Mucosa of descending colon (tissue), 3 donors: ENCODE measurements at regions not wholly inside any gene's neighbourhood (a gene's known extent, or its start where the extent isn't known, plus 50 kb on each side); places are given as distances from the start of the nearest gene placed in this dataset.

ENCODE experiments used
- ATAC-seq: fragments of 200-7000 bp; cut with Tn5 transposase; one replicate; pipeline ENCODE4 v1.9.1; 2020; ENCODE audit warnings: mild to moderate bottlenecking, moderate library complexity
- DNase-seq, 3 donors: peaks; one replicate each; pipeline ENCODE4 v3.0.0-alpha.2; 2020
- H3K36me3 ChIP-seq: fragments of 200-600 bp; one replicate; pipeline ENCODE4 v1.8.0; 2021; ENCODE audit warnings: low read depth, mild to moderate bottlenecking
- H3K4me1 ChIP-seq: fragments of 200-600 bp; one replicate; pipeline ENCODE4 v1.8.0; 2021; ENCODE audit warnings: low read depth, mild to moderate bottlenecking
- H3K4me3 ChIP-seq: fragments of 200-600 bp; one replicate; pipeline ENCODE4 v1.8.0; 2021; ENCODE audit warnings: mild to moderate bottlenecking
- H3K9me3 ChIP-seq: fragments of 200-600 bp; one replicate; pipeline ENCODE4 v1.8.0; 2021; ENCODE audit warnings: mild to moderate bottlenecking
- intact Hi-C, 2 donors: fragments of 100-400 bp; cut with DNase I in 1 of 2; cut with micrococcal nuclease in 1 of 2; formaldehyde crosslinking; loops; one replicate each; pipeline versions ENCODE4 v1.11.0 to v1.11.1; 2022; cut with DNase I, micrococcal nuclease
- TF ChIP-seq, protein P1 (sequence below): fragments of 200-600 bp; IDR thresholded peaks from one replicate; pipeline ENCODE4 v1.8.0; 2022; ENCODE audit warnings: antibody characterized with exemption, mild to moderate bottlenecking
- donor health status: DM: no; HTN: no; CAD: no; lungs with moderate emphysema.
- donor health status: DM: no; HTN: no; CAD: no.
- donor health status: DM: no; HTN: yes; CAD: no.

- Histone ChIP-seq H3K4me1 (no peaks in the 10 kb centered on the region), H3K36me3 (no peaks in the 10 kb centered on the region), H3K4me3 (no peak overlapping the region), H3K9me3 (no peaks in the 10 kb centered on the region)
- DNase-seq = no peak
- intact Hi-C loops = no loop called here
- TF ChIP-seq, protein P1, sequence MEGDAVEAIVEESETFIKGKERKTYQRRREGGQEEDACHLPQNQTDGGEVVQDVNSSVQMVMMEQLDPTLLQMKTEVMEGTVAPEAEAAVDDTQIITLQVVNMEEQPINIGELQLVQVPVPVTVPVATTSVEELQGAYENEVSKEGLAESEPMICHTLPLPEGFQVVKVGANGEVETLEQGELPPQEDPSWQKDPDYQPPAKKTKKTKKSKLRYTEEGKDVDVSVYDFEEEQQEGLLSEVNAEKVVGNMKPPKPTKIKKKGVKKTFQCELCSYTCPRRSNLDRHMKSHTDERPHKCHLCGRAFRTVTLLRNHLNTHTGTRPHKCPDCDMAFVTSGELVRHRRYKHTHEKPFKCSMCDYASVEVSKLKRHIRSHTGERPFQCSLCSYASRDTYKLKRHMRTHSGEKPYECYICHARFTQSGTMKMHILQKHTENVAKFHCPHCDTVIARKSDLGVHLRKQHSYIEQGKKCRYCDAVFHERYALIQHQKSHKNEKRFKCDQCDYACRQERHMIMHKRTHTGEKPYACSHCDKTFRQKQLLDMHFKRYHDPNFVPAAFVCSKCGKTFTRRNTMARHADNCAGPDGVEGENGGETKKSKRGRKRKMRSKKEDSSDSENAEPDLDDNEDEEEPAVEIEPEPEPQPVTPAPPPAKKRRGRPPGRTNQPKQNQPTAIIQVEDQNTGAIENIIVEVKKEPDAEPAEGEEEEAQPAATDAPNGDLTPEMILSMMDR = no peak
- ATAC-seq = no peak
These were observed 176.3 kb downstream of the RASSF9 start for GRCh38 chr12:85659754-85660530.

DNA sequence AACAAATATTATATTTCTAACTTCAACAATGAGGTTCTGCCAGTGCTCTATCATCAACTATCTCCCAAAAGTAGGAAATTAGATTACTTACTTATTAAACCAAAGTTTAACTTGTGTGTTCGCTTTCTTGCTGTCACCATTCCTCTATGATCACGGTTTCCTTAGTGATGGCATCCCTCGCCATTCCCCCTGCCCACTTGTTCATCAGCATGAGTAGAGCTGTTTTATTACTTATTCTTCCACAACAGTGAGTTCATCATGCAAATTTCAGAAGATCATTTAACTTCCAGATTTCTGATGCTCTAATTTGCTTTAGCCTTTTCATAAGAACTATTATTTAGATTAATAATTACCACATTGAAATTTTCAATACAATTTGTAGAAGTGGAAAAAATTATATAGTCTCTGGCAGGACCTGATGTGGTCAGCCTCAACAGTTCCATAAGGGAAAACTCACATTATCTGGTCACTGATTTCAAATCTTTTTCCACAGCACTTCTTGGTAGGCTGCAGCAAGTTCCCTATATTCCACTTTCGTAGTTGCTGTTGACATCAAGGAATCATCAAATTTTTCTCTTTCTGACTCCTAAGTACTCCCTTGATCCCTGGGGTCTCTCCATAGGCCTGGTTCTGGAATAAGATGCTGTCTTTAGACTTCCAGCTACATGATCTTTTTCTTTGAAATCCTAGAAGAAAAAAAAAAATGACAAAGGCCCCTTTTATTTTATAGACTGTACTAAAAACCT is 174.6 kb downstream of the RASSF9 start:
- Histone ChIP-seq H3K4me3 (no peak overlapping the region), H3K4me1 (no peaks in the 10 kb centered on the region), H3K36me3 (no peaks in the 10 kb centered on the region), H3K9me3 (no peaks in the 10 kb centered on the region)
- intact Hi-C loops = no loop called here
- TF ChIP-seq, protein P1 = no peak
- no peak for ATAC-seq
- DNase-seq = no peak

DNA sequence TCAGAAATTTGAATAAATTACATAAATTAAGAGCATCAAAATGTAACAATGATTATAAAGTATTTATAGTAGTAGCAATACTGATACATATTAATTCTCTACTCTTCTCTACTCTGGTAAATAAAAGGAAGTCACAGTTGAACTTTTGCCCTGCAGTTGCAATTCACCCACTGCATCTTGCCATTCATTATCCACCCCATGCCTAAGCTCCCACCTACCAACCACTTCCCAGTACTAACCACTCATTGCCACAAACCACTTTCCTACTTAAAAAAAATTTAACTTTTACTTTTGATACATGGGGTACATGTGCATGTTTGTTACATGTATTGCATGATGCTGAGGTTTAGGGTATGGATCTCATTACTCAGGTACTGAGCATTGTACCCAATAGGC is 174.0 kb downstream of the RASSF9 start:
- Histone ChIP-seq H3K36me3 (no peaks in the 10 kb centered on the region), H3K4me3 (no peak overlapping the region), H3K9me3 (no peaks in the 10 kb centered on the region), H3K4me1 (no peaks in the 10 kb centered on the region)
- ATAC-seq = no peak
- TF ChIP-seq, protein P1 = no peak
- intact Hi-C loops = no loop called here
- DNase-seq = no peak

DNA sequence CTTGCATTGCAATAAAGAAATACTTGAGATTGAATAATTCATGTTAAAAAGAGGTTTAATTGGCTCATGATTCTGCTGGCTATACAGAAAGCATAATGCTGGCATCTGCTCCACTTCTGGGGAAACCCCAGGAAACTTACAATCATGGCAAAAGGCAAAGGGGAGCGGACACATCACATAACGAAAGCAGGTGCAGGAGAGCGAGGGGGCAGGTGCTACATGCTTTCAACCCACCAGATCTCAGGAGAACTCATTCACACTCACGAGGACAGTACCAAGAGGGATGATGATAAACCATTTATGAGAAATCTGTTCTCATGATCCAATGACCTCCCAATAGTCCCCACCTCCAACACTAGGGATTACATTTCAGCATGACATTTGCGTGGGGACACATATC is 172.6 kb downstream of the RASSF9 start:
- intact Hi-C loops = no loop called here
- TF ChIP-seq, protein P1 = no peak
- Histone ChIP-seq H3K9me3 (no peaks in the 10 kb centered on the region), H3K4me3 (no peak overlapping the region), H3K36me3 (no peaks in the 10 kb centered on the region), H3K4me1 (no peaks in the 10 kb centered on the region)
- no peak for DNase-seq
- ATAC-seq = no peak

- ATAC-seq = no peak
- no peak for DNase-seq
- no peaks in the 10 kb centered on the region for H3K4me1 ChIP-seq
- no peaks in the 10 kb centered on the region for H3K9me3 ChIP-seq
- H3K36me3 ChIP-seq = no peaks in the 10 kb centered on the region
- intact Hi-C loops = no loop called here
- TF ChIP-seq, protein P1 = no peak
- H3K4me3 ChIP-seq = no peak overlapping the region
These were observed 171.8 kb downstream of the RASSF9 start for GRCh38 chr12:85664429-85664828.
